NCI-H2029 treated with DMSO at 0.1 percent for 48 hours (cell line): ENCODE measurements at regions not wholly inside any gene's neighbourhood (a gene's known extent, or its start where the extent isn't known, plus 50 kb on each side); places are given as distances from the start of the nearest gene placed in this dataset.

ENCODE experiments used
- DNase-seq: peaks from one replicate; lab custom pipeline; 2025; lab: John Stamatoyannopoulos, UW

DNA sequence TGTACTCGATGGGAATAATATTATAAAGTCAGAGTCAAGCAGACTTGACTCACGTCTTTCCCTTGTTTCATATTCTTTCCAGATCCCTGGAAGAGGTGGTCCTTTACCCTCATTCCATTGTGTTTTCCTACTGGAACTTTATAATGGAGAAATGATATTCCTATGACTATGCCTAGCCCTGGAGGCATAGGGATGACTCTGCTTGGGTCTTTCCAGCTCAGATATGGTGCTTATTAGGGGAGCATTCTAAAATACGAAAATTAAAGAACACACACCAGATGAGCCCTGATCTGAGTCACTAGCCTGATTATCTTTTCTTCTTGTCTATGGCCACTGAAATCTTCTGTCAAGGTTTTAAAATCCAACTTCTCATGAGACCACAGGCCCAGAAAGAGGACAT, 231.4 kb downstream of the ANKRD50 start:
- DNase-seq, result no peak

DNA sequence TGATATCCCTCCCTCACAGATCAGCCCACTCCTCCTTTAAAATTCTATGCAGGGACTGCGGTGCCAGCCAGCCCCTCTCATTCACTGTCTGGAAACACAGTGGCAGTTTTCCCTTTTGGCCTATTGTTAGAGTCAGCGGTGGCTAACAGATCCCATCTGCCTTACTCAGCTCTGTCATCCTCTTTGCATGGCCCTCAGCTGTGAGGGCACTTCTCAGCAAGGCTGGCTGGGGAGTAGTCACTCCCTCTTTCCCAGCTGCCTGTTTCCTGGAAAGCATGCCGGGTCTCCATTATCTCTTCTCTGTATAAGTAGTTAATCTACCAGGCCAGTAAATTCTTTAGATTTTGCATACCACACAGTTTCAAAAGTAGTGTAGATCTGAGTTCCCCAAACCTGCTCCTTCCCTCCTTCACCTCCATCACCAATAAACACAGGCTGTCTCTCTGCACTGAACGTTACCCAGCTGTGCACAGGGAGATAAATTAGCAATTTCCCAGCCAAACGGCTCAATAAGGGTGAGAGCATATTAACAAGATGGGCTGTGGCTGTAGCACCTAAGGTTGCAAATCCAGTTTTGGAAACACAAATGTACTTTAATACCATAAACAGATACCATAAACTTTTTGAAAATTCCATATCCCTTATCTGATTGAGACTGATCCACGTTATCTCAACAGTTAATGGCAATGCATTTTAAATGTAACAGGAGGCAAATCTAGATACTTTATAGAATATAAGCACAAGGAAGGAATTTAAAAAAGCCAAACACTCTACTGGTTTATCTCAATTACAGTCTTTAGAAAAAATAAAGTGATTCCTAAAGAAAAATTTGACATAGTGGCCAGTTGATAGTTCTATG, 229.3 kb downstream of the ANKRD50 start:
- DNase-seq, result no peak

DNA sequence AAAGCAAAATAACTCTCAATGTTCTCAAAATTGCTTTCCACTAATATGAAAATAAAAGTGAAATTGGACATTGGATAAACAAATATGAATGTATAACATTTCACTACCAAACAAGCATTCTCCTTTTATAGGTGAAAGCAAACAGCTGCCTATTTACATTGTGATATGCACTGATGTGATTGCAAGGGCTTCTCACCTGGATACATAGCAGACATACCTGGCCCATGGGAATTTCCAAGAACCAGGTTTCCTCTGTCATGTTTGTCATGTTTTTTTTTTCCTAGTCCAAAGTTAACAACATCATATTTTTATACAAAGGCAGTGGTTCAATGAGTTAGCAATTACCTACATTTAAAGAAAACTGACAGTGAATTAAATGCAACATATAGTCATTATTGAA, 228.5 kb downstream of the ANKRD50 start:
- DNase-seq, result no peak

DNA sequence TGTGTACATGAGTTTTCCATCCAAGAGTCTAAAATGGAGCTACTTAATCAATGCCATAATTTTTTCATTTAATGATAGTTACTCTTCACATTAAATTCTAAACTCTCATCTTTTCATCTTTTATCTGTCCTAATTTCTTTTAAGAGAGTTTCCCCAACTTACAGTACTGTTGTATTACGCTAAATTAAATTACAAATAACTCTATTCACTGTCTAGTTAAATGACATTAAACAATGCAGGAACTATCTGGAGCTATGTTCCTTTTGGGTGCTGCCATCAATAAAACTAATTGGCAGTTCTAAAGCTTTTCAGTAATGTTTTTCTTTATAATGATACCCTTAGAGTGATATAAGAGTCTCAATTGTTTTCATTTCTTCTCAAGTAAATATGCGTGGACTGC, 227.6 kb downstream of the ANKRD50 start:
- no peak for DNase-seq

DNA sequence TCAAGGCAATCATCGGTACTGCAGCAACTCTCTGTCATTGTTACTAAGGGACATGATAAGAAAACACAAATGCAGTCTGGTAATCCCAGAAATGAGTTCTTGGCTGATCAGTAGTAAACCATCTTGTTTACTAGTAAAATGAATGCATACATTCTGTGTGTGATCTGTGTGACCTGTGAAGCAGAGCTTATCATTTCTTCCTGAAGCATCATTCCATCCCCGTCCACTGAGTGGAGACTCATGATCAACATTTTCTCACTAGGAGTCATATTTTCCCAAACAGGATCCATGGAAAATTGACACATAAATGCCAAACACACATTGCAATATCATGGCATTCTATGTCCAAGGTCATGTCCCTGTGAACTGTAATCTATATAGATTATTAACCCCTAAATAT, 226.1 kb downstream of the ANKRD50 start:
- no peak for DNase-seq

DNA sequence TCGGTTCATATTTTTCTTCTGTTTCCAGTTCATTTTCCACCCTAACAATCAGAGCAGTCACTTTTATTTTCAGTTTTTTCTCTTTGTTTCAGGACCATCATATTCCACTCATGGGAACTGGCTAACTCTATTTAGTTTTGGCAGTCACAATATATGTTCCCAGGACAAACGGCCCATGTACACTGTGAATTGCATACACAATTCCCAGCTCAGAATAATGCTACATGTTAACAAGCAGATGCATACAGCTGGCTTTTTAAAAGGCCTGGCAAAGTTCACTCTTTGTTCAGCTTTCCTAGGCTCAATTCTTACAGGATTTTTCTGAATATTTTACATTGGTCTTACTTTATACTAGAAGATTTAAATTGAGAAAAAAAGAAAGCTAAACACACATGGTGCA, 224.9 kb downstream of the ANKRD50 start:
- DNase-seq, result no peak

DNA sequence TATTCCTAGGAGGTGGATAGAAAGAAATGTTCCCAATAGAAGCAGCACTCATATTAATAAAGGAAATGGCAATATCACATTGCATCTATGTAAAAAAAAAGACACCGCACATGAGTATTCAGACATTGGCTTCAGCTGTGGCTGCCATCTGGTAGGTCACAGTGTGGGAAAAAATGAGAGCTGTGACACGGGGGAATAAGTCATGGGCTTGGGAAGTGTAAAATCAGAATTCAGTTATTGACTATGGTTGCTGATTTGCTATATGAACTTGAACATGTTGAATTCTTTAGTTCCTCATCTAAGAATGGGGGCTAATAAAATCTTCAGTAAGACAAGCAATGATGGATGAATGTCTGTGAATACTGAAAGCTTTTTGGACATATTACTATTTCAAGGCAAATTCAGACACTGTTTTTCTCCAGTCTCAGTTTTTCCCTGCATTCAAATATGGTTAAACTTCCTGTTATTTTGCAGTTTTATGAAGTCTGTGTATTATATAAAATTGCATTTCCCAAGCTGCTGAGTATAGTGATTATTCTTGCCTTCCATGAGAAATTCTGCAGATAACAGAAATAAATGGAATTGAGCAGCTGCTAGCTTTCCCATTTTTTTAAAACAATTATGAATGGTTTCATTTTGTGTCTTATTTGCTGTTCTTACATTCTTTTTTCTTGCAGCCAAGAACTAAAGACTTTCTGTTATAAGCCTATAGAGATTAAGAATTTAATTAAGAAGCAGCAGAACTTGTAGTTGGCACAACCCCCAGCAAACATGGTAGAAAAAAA, 221.0 kb downstream of the ANKRD50 start:
- no peak for DNase-seq

DNA sequence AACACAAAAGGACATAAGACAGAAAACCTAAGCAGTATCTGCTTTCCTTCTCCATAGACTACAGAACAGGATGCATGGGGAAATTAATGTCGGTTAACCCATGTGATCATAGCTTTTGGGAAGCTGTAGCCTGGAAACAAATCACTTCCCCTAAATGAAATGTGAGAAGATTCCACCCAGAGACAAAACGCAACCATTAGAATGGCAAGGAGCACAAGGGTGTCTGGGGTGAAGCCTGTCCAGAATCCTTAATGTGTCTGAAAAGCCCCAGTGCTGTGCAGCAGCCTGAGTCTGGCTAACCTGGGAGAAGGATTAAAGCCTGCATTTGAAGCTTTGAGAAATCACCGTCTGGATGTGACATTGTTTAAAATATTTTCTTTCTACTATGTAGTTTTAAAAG, 213.3 kb downstream of the ANKRD50 start:
- DNase-seq, result no peak

DNA sequence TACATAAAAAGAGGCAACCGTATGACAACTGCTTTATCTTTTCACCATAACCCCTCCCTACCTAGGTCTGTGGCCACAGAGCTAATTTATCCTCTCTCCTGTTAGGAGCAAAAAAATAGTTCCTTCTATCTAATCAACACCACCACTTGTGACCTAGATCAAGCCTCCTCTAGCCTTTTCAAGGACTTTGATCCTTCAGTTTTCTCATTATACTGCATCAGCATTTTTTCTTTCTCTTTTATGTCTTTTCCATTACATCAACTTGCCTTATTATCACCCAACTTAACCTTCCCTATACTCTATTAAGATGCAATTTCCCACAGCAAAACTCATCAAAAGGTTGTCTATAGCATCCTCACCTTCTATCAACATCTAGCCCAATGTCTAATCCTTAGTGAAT, 211.0 kb downstream of the ANKRD50 start:
- no peak for DNase-seq

DNA sequence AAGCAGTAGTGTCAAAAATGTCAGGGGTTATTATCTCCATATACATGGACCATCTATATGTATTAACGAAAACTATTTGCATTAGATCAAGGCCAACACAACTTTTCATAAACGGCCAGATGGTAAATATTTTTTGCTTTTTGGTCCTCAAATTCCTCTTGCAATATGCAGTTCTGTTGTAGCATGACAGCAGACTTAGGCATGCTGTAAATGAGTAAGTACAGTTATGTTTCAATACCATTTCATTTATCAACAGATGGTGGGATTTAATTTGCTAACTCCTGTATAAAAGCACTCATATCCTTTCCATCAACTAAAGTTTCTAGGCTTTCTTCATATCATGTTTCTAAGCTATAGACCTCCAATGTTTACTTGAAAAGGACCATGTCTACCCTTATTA, 208.1 kb downstream of the ANKRD50 start:
- DNase-seq, result no peak

DNA sequence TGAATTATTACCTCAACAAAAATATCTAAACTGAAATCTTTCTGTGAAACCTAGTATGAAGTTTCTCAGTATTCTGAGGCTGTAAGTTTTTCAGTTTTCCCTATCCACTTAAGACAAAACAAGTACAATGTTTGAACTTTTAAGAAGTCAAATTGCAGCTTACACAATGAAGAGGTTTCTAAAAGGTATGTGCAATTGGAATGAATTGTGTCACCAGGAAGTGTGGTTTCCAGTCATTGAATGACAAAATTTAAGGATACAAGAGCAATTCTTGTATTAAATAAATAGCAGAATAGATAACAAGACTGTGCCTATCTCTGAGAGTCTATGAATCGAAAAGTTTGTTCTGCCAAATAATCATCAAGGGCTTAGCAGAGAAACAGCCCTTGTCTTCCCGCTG, 207.3 kb downstream of the ANKRD50 start:
- DNase-seq, result no peak

DNA sequence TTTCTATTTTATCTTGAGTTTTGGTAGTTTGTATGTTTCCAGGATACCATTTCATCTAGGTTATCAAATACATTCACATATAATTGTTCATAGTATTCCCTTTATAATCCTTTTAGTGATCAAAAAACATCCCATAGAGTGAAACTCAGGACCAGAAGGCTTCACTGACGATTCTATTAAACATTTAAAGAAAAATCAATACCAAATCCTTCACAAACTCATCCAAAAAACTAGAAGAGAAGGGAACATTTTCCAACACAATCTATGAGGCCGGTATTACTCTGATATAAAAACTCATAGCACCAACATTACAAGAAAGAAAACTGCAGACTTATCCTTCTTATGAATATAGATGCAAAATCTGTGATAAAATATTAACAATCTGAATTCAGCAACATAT, 203.4 kb downstream of the ANKRD50 start:
- no peak for DNase-seq

DNA sequence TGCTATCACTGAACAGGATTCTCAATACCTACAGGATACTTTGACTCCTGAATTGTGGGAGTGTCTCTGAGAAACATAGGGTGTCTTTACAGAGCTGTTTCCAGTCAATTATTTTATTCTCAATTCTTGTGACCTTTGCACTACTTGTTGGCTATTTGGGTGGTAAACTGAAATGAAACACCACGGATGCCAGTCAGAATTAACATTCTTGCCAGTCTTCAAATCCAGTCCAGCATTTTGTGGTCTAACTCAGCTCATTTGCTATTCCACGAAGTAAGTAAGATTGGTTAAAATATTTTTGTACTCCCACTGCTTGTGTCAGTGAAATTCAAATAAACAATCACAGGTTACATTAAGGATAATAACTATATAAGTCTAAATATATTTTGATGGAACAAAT, 197.9 kb downstream of the ANKRD50 start:
- no peak for DNase-seq

DNA sequence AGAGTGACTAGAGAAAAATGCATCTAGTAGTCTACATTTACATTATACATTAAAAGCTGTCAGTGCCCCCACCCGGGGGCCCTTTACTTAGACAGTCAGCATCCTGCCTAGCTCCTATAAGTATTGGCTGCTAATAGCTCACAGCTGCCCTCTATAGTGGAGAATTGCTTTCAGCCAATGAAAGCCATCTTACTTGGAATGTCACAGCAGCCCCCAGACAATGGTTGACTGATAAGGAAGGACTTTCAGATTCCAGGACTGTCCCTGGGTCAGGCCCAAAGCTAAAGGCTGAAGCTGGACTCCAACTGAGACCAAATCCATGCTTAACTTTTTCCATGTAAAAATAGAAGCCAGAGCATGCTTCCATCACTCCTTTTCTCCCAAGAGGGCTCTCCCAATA, 196.9 kb downstream of the ANKRD50 start:
- DNase-seq, result no peak

DNA sequence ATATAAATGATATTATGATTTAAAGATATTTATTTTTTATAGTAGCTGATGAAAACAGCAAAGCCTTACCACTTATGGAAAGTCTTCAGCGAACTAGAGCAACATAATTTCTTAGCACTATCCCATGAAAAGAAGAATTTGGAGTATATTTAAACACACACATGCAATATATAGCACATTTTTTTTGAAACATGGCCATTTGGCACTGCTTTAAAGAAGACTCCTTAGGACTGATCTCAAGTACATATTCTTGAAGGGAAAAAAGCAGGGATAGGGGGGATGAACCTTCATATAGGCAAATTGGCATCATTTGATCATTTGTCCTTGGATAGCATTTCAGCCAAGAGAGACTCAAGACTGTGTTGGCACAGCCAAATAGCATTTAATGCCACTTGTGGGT, 193.3 kb downstream of the ANKRD50 start:
- DNase-seq, result no peak

DNA sequence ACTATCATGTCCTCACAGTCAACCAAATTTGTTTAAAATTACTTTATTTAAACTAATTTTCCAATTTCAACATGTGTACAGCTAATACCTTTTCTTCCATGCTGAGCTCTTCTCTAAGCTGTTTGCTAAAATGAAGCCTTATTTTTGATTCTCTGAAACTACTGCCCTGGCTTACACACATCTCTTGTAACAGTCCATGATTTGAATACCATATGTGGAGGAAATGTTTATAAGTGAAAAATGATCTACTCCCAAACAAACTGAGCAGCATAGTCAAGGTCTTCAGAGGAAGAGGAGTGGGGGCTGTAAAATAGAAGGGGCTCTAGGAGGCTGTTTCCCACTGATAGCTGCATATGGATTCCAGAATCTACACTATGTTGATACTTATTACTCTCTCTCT, 188.7 kb downstream of the ANKRD50 start:
- DNase-seq, result no peak

DNA sequence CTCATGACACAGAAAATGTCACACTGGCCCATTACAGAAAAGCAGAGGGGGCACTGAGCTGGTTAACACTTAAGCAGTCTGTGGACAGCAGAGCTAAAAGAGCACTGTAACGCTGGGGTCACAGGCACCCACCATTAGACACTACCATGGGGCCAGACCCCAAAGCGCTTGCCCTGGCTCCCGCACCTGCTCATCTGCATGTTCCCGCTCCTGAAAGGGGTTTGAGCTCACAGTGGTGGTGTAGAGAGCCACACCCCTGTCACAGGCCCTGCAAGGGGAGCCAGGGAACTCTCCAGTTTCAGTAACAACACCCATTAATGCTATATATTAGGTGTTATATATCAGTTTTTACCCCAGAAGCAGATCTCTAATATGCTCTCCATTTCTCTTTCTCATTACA, 187.0 kb downstream of the ANKRD50 start:
- DNase-seq, result no peak

DNA sequence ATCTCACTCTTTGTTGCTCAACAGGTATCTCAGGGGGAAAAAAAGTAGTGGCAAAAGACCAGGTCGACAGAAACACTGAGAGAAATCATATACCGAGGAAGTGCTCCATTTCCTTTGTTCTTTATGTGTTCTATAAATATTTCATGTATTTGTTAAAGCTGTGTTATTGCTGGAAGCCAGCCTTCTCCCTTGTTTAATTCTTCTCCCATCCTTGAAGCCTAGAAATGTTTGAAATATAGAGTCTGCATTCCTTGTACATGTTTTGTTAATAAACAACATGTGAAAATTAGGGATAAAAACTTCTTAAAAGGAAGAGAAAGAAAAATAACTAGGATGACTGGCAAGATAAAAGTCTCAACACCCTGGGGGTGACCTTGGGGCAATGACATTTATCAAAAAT, 186.2 kb downstream of the ANKRD50 start:
- DNase-seq, result no peak

DNA sequence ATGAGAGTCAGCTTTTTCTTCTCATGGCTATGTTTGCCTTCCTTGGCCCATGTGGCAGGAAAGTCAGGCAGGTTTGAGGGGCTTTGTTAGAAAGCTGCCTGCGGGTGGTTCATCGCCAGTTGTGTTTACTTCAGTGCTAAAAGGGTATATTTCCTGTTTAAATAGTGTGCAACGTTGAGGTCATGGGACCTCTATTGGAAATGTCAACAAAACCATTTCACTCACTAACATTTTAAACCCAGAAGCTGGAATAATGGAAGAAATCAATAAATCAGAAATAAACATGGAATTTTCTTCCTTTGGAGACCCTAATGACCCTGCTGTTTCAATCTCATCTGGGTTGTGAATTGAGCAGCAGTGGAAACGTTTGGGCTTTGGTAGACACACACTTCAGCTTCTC, 185.8 kb downstream of the ANKRD50 start:
- DNase-seq, result peak; percentile 2

DNA sequence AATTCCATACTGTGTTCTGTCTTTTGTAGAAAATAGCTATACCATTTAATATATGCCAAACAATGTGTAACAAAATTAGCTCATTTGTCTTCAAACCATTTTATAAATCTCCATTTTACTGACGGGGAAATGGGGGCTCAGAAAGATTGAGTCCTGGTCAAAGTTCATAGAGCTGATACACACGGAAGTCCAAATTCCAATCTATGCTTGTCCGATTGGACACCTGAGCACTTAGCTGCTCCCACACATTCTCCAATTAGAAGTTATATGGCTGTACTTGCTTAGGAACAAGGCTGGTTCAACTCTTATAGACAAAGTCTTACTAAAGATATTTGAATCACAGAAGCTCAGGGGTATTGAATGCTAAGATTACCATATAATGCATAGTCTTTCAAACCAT, 185.2 kb downstream of the ANKRD50 start:
- no peak for DNase-seq

DNA sequence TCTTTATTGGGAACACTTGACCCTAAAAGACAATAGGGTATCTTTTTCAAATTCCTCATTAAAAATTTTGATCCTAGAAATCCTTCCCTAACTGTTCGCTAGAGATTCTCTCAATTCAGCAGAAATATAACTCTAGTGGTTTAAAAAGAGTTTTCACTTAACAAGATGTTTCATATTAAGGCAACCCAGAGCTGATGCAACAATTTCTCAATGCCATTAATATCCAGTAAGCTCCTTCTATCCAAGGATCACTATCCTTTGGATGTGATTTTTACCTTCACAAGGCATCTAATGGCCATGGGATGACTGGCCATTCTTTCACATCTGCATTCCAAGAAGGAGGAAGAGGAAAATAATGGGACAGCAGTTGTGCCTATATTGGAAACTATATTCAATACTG, 183.4 kb downstream of the ANKRD50 start:
- no peak for DNase-seq

DNA sequence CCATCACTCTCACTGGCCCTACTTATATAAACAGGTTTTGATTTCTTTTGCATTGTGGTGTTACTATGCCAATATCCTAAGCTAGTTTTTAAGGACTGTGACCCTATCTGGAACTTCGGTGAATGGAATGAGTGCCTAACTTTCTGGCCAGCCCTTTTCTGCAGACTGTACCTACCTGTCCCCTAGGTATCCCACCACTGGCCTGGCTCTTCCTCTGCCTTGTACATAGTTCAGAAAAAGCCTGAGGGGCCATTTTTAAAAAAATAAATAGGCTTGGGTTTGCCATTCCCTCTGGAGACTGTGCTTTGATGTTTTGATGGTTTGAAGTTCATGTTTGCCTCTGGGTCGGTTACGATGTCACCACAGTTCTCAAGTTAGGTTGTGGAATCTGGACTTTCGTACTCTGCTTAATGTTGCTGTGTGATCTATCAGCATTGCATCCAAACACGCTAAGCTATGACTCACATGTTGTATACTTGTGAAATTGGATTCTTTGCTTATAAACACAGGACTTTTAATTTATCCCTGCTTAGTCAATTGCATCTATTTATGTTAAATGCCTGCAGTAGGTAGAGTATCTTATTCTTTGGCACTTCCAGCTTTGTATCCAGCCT, 182.0 kb downstream of the ANKRD50 start:
- no peak for DNase-seq

DNA sequence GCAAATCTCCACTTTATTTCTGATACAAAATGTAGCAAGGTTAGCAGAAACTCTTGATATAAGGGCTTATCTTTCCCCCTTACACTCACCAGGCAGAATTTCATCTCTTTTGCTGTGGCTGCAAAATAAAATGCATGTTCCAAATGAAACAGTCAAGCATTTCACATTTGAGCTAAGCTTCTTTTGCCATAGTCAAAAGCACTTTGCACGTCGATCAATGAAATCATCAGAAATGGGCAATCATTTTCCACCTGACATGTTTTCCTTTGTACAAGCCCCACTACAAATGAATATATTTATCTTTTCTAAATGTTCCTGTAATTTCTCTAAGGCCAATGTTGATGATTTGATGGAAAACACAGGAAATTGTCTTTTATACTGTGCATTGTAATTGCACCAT, 178.4 kb downstream of the ANKRD50 start:
- no peak for DNase-seq
